Muscle layer of duodenum (tissue), 2 donors: ENCODE measurements at regions not wholly inside any gene's neighbourhood (a gene's known extent, or its start where the extent isn't known, plus 50 kb on each side); places are given as distances from the start of the nearest gene placed in this dataset.
"Not testable (repeated sequence)": the region's sequence is repeated elsewhere in the genome, so short reads cannot be mapped to it uniquely, and the experiment has no call there.

Experiments used
- H3K27ac ChIP-seq: one replicate; pipeline ENCODE4 v1.7.0; 2013; ENCODE audit warnings: mild to moderate bottlenecking, low read length
- H3K27me3 ChIP-seq: one replicate; pipeline ENCODE4 v1.7.0; 2013; ENCODE audit warnings: low read depth, mild to moderate bottlenecking, control low read depth, low read length
- H3K36me3 ChIP-seq, 2 donors: one replicate each; pipeline ENCODE4 v1.7.0; 2013; ENCODE audit warnings: low read length in 2 of 2, control low read depth in 1 of 2, mild to moderate bottlenecking in 1 of 2; ENCODE audit not compliant: insufficient read depth in 2 of 2, control insufficient read depth in 1 of 2
- H3K4me1 ChIP-seq, 2 donors: one replicate each; pipeline ENCODE4 v1.7.0; 2013; ENCODE audit warnings: low read length in 2 of 2, mild to moderate bottlenecking in 2 of 2, control low read depth in 1 of 2, moderate library complexity in 1 of 2; ENCODE audit not compliant: insufficient read depth in 2 of 2, control insufficient read depth in 1 of 2
- H3K4me3 ChIP-seq, 2 donors: one replicate each; pipeline ENCODE4 v1.7.0; 2013; ENCODE audit warnings: low read length in 2 of 2, low read depth in 1 of 2, mild to moderate bottlenecking in 1 of 2
- H3K9me3 ChIP-seq, 2 donors: one replicate each; pipeline ENCODE4 v1.7.0; 2013; ENCODE audit warnings: low read length in 2 of 2, control low read depth in 1 of 2, mild to moderate bottlenecking in 1 of 2; ENCODE audit not compliant: control insufficient read depth in 1 of 2
- donor health status: healthy.

DNA sequence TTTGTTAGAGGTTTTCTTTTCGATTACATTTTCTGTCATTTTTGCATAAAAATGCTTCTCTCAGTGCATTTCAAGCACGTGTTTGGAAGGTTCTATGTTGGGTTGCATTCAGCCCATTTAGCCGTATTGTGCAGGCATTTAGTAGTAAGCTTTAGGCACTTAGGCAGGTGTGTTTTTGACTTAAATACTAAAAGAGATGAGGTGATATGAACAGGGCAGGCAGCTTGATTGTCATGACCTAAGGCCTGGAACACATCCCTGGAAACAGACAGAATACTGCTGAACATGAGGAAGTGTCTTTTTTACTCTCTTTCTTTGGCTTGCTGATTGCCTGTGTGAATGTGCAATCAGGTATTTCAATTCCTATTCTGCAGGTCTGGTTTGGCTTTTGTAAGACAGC is 610.5 kb upstream of the MAN1A1 start:
- no peak overlapping the region for H3K27ac ChIP-seq
- no peak overlapping the region for H3K4me3 ChIP-seq
- H3K27me3 ChIP-seq = no peaks in the 10 kb centered on the region
- H3K4me1 ChIP-seq = no peaks in the 10 kb centered on the region
- no peaks in the 10 kb centered on the region for H3K9me3 ChIP-seq
- no peaks in the 10 kb centered on the region for H3K36me3 ChIP-seq

DNA sequence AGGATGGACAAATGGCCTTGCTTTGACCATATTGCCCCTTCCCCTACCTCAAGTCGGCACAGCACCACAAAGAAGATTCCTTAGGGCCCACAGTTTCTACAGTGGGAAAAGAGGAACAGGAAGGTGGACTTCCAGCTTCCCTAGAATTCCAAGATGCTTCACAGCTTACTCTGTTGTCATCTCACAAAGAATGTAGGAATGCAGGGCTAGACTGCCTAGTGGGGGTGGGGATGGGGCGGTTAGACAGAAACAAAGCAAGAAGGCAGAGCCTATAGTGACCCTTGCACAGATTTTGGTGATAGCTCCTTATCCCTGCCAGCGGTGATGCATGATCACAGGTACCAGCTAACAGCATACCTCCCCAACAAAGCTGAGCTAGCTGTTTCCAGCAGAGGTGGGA is 607.6 kb upstream of the MAN1A1 start:
- no peaks in the 10 kb centered on the region for H3K4me1 ChIP-seq
- no peaks in the 10 kb centered on the region for H3K36me3 ChIP-seq
- H3K27me3 ChIP-seq = no peaks in the 10 kb centered on the region
- no peaks in the 10 kb centered on the region for H3K9me3 ChIP-seq
- H3K27ac ChIP-seq = no peak overlapping the region
- no peak overlapping the region for H3K4me3 ChIP-seq

DNA sequence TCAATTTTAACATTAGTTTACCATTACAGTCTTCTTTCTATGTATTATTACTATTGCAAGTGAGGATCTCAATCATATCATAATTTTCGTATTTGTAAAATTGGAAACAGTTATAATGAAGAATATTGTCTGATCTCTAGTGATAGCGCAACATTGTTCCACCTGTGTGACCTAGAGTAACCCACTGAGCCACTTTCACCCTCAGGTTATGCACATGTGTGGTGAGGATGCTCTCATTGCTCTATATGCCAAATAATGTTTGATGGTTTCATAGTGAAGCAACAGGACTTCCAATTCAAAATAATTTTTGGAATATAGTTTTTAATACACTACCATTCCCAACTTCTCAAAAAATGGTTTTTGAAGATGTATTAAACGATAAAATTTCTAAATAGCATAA is 603.1 kb upstream of the MAN1A1 start:
- no peak overlapping the region for H3K27ac ChIP-seq
- no peak overlapping the region for H3K4me3 ChIP-seq
- no peaks in the 10 kb centered on the region for H3K36me3 ChIP-seq
- no peaks in the 10 kb centered on the region for H3K9me3 ChIP-seq
- H3K27me3 ChIP-seq = no peaks in the 10 kb centered on the region
- no peaks in the 10 kb centered on the region for H3K4me1 ChIP-seq

DNA sequence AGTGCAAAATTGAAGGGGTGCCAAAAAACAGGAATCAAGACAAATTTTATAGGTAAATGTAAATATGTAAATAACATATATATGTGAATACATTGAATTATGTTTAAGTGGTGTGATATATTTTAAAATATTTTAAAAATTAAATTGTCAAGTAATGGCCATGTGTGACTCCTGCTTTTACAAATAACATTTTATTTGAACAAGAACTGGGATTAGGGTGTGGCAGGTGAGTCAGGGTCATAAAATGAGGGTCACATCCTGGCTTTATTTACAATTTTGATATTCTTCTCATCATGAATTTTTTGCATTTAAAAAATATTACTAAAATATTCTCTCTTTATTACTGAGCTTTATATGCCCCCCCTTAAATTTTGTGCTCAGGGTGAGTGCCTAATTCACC is 601.1 kb upstream of the MAN1A1 start:
- H3K9me3 ChIP-seq = no peaks in the 10 kb centered on the region
- no peak overlapping the region for H3K27ac ChIP-seq
- no peaks in the 10 kb centered on the region for H3K27me3 ChIP-seq
- no peaks in the 10 kb centered on the region for H3K4me1 ChIP-seq
- no peaks in the 10 kb centered on the region for H3K36me3 ChIP-seq
- H3K4me3 ChIP-seq = no peak overlapping the region

DNA sequence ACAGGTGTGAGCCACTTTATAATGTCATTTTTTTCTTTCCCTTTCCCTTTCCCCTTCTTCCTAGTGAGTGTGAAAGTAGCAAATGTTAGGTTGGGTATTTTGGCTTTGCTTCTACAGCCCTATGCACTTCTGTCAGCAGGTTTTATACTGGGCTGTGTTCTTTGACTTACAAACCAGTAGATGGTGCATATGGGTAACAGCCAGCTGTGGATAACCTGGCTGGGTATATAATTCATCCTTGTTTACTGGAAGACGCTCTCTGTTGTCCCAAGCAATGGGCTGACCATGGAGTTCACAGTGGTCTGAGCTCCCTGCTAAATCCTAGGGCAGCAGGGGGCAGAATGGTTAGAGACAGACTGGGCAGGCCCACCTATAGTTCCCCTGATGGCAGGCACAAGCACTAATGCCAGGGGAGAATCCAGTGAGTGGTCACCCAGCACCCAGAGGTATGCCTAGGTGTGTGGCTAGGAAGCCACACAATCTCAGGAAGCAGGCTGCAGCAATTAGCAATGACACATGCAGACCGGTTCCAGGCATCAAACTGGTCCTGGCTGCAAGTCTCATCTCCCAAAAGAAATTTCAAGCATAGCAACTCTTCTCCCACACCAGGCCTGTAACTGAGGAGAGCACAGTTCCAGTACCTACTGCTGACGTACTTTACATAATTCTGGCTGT is 592.7 kb upstream of the MAN1A1 start:
- H3K27me3 ChIP-seq = no peaks in the 10 kb centered on the region
- H3K4me1 ChIP-seq = no peaks in the 10 kb centered on the region
- no peaks in the 10 kb centered on the region for H3K36me3 ChIP-seq
- no peak overlapping the region for H3K4me3 ChIP-seq
- H3K9me3 ChIP-seq = peaks cover 0 to 5% of the 10 kb centered on the region in 2 donors
- H3K27ac ChIP-seq = no peak overlapping the region

DNA sequence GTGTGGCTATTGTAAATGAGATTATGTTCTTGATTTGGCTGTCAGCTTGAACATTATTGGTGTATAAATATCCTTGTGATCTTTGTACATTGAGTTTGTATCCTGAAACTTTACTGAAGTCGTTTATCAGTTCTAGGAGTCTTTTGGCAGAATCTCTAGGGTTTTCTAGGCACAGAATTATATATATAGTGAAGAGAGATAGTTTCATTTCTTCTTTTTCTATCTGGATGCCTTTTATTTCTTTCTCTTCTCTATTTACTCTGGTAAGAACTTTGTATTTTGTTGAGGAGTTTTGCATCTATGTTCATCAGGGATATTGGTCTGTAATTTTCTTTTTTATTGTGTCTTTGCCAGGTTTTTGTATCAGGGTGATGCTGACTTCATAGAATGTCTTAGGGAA is 589.2 kb upstream of the MAN1A1 start:
- Histone ChIP-seq H3K9me3 (peaks cover 0 to 5% of the 10 kb centered on the region in 2 donors), H3K27me3 (no peaks in the 10 kb centered on the region), H3K4me3 (no peak overlapping the region), H3K36me3 (no peaks in the 10 kb centered on the region), H3K4me1 (no peaks in the 10 kb centered on the region), H3K27ac (no peak overlapping the region)

DNA sequence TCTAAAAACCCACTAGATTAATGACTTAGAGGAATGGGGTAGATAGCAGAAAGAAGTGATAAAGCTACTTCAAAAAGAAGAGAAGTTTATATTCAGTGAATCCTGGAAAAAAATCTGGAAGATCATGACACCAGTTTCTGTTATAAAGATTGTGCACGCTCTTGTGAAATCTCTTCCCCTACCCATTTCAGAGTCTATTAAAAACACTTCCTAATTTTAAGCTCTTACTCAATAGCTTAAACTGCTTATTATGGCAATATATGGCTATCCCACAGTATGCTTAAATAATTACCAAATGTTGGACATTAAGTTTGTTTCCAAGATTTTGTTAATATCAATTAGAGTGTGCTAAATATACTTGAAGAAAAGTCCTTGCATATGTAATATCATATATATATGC is 585.3 kb upstream of the MAN1A1 start:
- no peaks in the 10 kb centered on the region for H3K4me1 ChIP-seq
- H3K27ac ChIP-seq = no peak overlapping the region
- H3K9me3 ChIP-seq = peaks cover 0 to 5% of the 10 kb centered on the region in 2 donors
- no peaks in the 10 kb centered on the region for H3K36me3 ChIP-seq
- no peaks in the 10 kb centered on the region for H3K27me3 ChIP-seq
- no peak overlapping the region for H3K4me3 ChIP-seq

DNA sequence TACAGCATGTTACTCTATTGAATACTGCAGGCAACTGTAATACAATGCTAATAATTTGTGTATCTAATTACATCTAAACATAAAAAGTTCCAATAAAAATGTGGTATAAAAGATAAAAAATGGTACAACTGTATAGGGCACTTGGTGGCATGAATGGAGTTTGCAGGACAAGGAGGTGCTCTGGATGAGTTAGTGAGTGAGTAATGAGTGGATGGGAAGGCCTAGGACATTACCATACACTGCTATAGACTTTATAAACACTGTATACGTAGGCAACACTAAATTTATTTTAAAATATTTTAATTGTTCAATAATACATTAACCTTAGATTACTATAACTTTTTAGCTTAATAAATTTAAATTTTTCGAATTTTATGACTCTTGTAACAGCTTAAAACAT is 579.6 kb upstream of the MAN1A1 start:
- Histone ChIP-seq H3K4me3 (no peak overlapping the region), H3K4me1 (no peaks in the 10 kb centered on the region), H3K36me3 (no peaks in the 10 kb centered on the region), H3K27ac (no peak overlapping the region), H3K9me3 (peaks cover 0 to 10% of the 10 kb centered on the region in 2 donors), H3K27me3 (no peaks in the 10 kb centered on the region)

DNA sequence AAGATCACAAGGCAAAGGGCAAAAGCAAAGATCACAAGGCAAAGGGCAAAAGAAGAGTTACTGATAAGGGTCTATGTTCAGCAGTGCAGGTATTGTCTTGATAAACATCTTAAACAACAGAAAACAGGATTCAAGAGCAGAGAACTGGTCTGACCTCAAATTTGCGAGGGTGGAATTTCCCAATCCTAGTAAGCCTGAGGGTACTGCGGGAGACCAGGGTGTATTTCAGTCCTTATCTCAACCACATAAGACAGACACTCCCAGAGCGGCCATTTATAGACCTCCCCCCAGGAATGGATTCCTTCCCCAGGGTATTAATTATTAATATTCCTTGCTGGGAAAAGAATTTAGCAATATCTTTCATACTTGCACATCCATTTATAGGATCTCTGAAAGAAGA is 575.3 kb upstream of the MAN1A1 start:
- peaks cover 3 to 35% of the 10 kb centered on the region in 2 donors for H3K9me3 ChIP-seq
- H3K27ac ChIP-seq, H3K4me1 ChIP-seq, H3K4me3 ChIP-seq, H3K36me3 ChIP-seq, H3K27me3 ChIP-seq: not testable (repeated sequence)

DNA sequence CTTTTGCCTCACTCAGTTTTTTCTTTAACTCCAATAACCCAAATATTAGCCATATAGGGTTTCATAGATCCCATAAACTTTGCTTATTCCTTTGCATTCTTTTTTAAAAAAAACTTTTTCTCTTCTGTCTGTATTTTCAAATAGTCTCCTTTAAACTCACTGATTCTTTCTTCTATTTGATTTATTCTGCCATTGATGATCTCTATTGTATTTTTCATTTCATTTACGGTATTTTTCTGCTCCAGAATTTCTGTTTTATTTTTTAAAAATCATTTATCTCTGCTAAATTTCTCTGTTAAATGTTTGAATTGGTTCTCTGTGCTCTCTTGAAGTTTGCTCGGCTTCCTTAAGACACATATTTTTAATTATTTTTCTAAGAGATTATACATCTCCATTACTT is 573.3 kb upstream of the MAN1A1 start:
- H3K9me3 ChIP-seq = peaks cover 3 to 37% of the 10 kb centered on the region in 2 donors

DNA sequence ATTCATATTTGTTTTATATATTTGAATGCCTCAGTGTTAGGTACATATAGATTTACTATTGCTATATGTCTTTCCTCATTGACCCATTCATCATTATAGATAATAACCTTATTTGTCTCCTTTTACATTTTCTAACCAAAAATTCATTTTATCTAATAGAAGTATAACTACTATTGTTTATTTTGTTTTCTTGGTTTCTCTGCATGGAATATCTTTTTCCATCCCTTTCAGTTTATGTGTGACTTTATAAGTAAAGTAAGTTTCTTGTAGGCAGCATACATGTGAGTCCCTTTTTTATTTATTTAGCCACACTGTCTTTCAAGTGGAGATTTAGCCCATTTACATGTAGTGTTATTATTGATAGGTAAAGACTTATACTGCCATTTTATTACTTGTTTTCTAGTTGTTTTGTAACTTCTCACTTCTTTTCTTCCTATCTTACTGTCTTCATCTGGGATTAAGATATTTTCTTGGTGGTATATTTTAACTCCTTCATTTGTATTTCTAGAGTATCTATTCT is 572.0 kb upstream of the MAN1A1 start:
- no peaks in the 10 kb centered on the region for H3K4me1 ChIP-seq
- H3K4me3 ChIP-seq = no peak overlapping the region
- peaks cover 3 to 37% of the 10 kb centered on the region in 2 donors for H3K9me3 ChIP-seq
- no peak overlapping the region for H3K27ac ChIP-seq
- no peaks in the 10 kb centered on the region for H3K36me3 ChIP-seq
- no peaks in the 10 kb centered on the region for H3K27me3 ChIP-seq

More for the DNA sequence above, 573.3 kb upstream of the MAN1A1 start:
- Histone ChIP-seq H3K27ac (no peak overlapping the region), H3K4me3 (no peak overlapping the region), H3K4me1 (no peaks in the 10 kb centered on the region), H3K36me3 (no peaks in the 10 kb centered on the region), H3K27me3 (no peaks in the 10 kb centered on the region)

DNA sequence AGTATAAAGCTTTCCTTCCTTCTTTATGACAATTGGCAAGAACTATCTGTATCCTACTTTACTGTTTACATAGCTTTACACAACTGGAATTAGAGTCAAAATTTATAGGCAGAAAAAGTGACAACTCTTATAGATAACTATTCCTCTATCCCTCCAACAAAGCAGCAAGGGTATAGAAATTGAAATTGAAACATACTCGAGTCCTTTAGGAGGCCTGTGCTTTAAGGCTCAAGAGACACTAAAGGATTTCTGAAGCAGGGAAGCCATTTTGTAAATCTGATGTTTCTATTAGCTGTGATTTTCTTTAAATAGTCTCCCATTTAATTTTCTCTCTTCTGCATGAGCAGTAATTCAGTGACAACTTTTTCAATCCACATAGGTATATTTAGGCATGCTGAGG is 567.6 kb upstream of the MAN1A1 start:
- H3K4me1 ChIP-seq = no peaks in the 10 kb centered on the region
- no peak overlapping the region for H3K4me3 ChIP-seq
- H3K9me3 ChIP-seq = peaks cover 0 to 14% of the 10 kb centered on the region in 2 donors

More for the DNA sequence above, 567.6 kb upstream of the MAN1A1 start:
- no peak overlapping the region for H3K27ac ChIP-seq
- H3K36me3 ChIP-seq = no peaks in the 10 kb centered on the region
- no peaks in the 10 kb centered on the region for H3K27me3 ChIP-seq
